WTC11 (cell line): ENCODE measurements at regions not wholly inside any gene's neighbourhood (a gene's known extent, or its start where the extent isn't known, plus 50 kb on each side); places are given as distances from the start of the nearest gene placed in this dataset.

Source experiments
- ATAC-seq: fragments of 200-7000 bp; cut with Tn5 transposase; 2 replicates; pipeline ENCODE4 v1.10.0; 2021; ENCODE audit warnings: mild to moderate bottlenecking, moderate library complexity
- CTCF ChIA-PET: fragments of 300-600 bp; sonication (Branson Sonifier 250); formaldehyde crosslinking; loops from one replicate; lab custom pipeline; 2021; ENCODE audit warnings: antibody characterized with exemption; lab: Charles Lee
- POLR2A ChIA-PET: fragments of 350-600 bp; sonication (Branson Sonifier 250); formaldehyde crosslinking; loops from one replicate; lab custom pipeline; 2021; ENCODE audit warnings: antibody characterized with exemption; lab: Charles Lee
- DNase-seq: peaks from one replicate; pipeline ENCODE4 v3.0.0; 2021; ENCODE audit warnings: low spot score
- H3K27ac Mint-ChIP-seq: 2 replicates; pipeline ENCODE4 v1.8.0; 2021; ENCODE audit warnings: mixed read lengths
- H3K27me3 Mint-ChIP-seq: 2 replicates; pipeline ENCODE4 v1.8.0; 2021; ENCODE audit warnings: low read depth, mild to moderate bottlenecking, moderate library complexity, mixed read lengths
- H3K36me3 Mint-ChIP-seq: 2 replicates; pipeline ENCODE4 v1.8.0; 2021; ENCODE audit warnings: mixed read lengths
- H3K4me1 Mint-ChIP-seq: 2 replicates; pipeline ENCODE4 v1.8.0; 2022; ENCODE audit warnings: mixed read lengths
- H3K4me3 Mint-ChIP-seq: 2 replicates; pipeline ENCODE4 v1.8.0; 2021; ENCODE audit warnings: mild to moderate bottlenecking, moderate library complexity, mixed read lengths
- H3K9me3 Mint-ChIP-seq: 2 replicates; pipeline ENCODE4 v1.8.0; 2021; ENCODE audit warnings: mixed read lengths
- CREM ChIP-seq: sonication (generic); formaldehyde crosslinking; IDR thresholded peaks from 2 replicates; pipeline ENCODE4 v1.8.1; 2022; ENCODE audit warnings: mild to moderate bottlenecking, missing genetic modification reagents, moderate library complexity
- EMX1 ChIP-seq: fragments of 250-450 bp; sonication (Bioruptor Pico); IDR thresholded peaks from 2 replicates; pipeline ENCODE4 v1.8.0; 2021; ENCODE audit warnings: mild to moderate bottlenecking
- NFE2L1 ChIP-seq: sonication (generic); formaldehyde crosslinking; IDR thresholded peaks from 2 replicates; pipeline ENCODE4 v1.8.1; 2023; ENCODE audit warnings: missing genetic modification reagents
- PRRX2 ChIP-seq: fragments of 250-450 bp; sonication (Bioruptor Pico); IDR thresholded peaks from 2 replicates; pipeline ENCODE4 v1.8.0; 2021; ENCODE audit warnings: mild to moderate bottlenecking
- SMAD3 ChIP-seq: sonication (generic); formaldehyde crosslinking; IDR thresholded peaks from 2 replicates; pipeline ENCODE4 v1.8.0; 2022; ENCODE audit warnings: missing genetic modification reagents, mild to moderate bottlenecking, borderline replicate concordance
- TCF7 ChIP-seq: sonication (generic); formaldehyde crosslinking; IDR thresholded peaks from 2 replicates; pipeline ENCODE4 v1.8.0; 2022; ENCODE audit warnings: mild to moderate bottlenecking, low read depth, missing genetic modification reagents, moderate library complexity
- TF ChIP-seq, protein P1 (sequence below): sonication (generic); formaldehyde crosslinking; IDR thresholded peaks from 2 replicates; pipeline ENCODE4 v1.8.0; 2022; ENCODE audit warnings: mild to moderate bottlenecking, missing genetic modification reagents
- TF ChIP-seq, protein P2 (sequence below): sonication (generic); formaldehyde crosslinking; IDR thresholded peaks from 2 replicates; pipeline ENCODE4 v1.8.0; 2023; ENCODE audit warnings: missing genetic modification reagents
- TF ChIP-seq, protein P3 (sequence below): sonication (generic); formaldehyde crosslinking; IDR thresholded peaks from 2 replicates; pipeline ENCODE4 v1.8.1; 2023; ENCODE audit warnings: mild to moderate bottlenecking, missing genetic modification reagents, borderline replicate concordance
- TF ChIP-seq, protein P4 (sequence below): fragments of 250-450 bp; sonication (Bioruptor Pico); conservative IDR thresholded peaks from 2 replicates; pipeline ENCODE4 v1.9.0; 2021; ENCODE audit warnings: mild to moderate bottlenecking
- TF ChIP-seq, protein P5 (sequence below): sonication (generic); formaldehyde crosslinking; IDR thresholded peaks from 2 replicates; pipeline ENCODE4 v1.8.1; 2022; ENCODE audit warnings: low read depth, mild to moderate bottlenecking, moderate library complexity, missing genetic modification reagents, borderline replicate concordance
- TF ChIP-seq, protein P6 (sequence below): sonication (generic); formaldehyde crosslinking; conservative IDR thresholded peaks from 2 replicates; pipeline ENCODE4 v1.8.1; 2022; ENCODE audit warnings: mild to moderate bottlenecking, missing genetic modification reagents
- TF ChIP-seq, protein P7 (sequence below): sonication (generic); formaldehyde crosslinking; IDR thresholded peaks from 2 replicates; pipeline ENCODE4 v1.8.1; 2022; ENCODE audit warnings: low read depth, missing genetic modification reagents, borderline replicate concordance

DNA sequence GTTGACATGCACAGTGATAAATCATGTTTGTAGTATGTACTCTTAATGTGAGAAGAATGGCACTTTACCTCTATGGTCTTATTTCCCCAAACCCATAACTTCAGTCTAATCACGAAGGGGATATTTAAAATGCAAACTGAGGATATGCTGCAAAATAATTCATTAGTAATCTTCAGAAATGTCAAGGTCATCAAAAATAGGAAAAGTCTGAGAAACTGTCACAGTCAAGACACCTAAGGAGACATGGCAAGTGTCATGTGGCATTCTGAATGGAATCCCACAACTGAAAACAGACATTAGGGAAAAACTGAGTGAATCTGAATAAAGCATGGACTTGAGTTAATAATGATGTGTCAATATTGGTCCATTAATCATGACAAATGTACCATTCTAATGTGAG lies 605.5 kb upstream of the ANKRD30A start (continued):
- TF ChIP-seq NFE2L1 (CRISPR knock-in tag) = no peak
- TF ChIP-seq PRRX2 (CRISPR knock-in tag) = no peak
- TF ChIP-seq, protein P1, sequence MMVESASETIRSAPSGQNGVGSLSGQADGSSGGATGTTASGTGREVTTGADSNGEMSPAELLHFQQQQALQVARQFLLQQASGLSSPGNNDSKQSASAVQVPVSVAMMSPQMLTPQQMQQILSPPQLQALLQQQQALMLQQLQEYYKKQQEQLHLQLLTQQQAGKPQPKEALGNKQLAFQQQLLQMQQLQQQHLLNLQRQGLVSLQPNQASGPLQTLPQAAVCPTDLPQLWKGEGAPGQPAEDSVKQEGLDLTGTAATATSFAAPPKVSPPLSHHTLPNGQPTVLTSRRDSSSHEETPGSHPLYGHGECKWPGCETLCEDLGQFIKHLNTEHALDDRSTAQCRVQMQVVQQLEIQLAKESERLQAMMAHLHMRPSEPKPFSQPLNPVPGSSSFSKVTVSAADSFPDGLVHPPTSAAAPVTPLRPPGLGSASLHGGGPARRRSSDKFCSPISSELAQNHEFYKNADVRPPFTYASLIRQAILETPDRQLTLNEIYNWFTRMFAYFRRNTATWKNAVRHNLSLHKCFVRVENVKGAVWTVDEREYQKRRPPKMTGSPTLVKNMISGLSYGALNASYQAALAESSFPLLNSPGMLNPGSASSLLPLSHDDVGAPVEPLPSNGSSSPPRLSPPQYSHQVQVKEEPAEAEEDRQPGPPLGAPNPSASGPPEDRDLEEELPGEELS (CRISPR knock-in tag) = no peak

DNA sequence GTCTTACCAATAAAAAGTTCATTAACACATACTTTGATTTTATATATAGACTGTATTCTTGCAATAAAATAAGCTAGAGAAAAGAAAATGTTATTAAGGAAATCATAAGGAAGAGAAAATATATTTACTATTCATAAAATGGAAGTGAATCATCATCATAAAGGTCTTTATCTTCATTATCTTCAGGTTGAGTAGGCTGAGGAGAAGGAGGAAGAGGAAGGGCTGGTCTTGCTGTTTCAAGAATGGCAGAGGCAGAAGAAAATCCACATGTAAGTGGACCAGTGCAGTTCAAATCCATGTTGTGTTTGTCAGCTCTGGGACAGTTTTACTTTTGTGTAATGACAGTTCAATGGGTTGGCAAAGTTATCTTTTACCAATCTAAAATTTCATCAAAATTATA lies 609.1 kb upstream of the ANKRD30A start:
- ATAC-seq = no peak
- Mint-ChIP-seq H3K4me3 (no peak overlapping the region), H3K36me3 (peaks cover 9% of the 10 kb centered on the region), H3K9me3 (peaks cover 26% of the 10 kb centered on the region), H3K27ac (no peak overlapping the region), H3K27me3 (no peaks in the 10 kb centered on the region), H3K4me1 (no peaks in the 10 kb centered on the region)
- no peak for DNase-seq
- ChIA-PET POLR2A (no interaction called here), CTCF (no interaction called here)
- TF ChIP-seq, protein P2, sequence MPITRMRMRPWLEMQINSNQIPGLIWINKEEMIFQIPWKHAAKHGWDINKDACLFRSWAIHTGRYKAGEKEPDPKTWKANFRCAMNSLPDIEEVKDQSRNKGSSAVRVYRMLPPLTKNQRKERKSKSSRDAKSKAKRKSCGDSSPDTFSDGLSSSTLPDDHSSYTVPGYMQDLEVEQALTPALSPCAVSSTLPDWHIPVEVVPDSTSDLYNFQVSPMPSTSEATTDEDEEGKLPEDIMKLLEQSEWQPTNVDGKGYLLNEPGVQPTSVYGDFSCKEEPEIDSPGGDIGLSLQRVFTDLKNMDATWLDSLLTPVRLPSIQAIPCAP (CRISPR knock-in tag) = no peak
- TF ChIP-seq, protein P3, sequence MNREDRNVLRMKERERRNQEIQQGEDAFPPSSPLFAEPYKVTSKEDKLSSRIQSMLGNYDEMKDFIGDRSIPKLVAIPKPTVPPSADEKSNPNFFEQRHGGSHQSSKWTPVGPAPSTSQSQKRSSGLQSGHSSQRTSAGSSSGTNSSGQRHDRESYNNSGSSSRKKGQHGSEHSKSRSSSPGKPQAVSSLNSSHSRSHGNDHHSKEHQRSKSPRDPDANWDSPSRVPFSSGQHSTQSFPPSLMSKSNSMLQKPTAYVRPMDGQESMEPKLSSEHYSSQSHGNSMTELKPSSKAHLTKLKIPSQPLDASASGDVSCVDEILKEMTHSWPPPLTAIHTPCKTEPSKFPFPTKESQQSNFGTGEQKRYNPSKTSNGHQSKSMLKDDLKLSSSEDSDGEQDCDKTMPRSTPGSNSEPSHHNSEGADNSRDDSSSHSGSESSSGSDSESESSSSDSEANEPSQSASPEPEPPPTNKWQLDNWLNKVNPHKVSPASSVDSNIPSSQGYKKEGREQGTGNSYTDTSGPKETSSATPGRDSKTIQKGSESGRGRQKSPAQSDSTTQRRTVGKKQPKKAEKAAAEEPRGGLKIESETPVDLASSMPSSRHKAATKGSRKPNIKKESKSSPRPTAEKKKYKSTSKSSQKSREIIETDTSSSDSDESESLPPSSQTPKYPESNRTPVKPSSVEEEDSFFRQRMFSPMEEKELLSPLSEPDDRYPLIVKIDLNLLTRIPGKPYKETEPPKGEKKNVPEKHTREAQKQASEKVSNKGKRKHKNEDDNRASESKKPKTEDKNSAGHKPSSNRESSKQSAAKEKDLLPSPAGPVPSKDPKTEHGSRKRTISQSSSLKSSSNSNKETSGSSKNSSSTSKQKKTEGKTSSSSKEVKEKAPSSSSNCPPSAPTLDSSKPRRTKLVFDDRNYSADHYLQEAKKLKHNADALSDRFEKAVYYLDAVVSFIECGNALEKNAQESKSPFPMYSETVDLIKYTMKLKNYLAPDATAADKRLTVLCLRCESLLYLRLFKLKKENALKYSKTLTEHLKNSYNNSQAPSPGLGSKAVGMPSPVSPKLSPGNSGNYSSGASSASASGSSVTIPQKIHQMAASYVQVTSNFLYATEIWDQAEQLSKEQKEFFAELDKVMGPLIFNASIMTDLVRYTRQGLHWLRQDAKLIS (CRISPR knock-in tag) = no peak
- no peak for TF ChIP-seq CREM (CRISPR knock-in tag)
- TF ChIP-seq, protein P4, sequence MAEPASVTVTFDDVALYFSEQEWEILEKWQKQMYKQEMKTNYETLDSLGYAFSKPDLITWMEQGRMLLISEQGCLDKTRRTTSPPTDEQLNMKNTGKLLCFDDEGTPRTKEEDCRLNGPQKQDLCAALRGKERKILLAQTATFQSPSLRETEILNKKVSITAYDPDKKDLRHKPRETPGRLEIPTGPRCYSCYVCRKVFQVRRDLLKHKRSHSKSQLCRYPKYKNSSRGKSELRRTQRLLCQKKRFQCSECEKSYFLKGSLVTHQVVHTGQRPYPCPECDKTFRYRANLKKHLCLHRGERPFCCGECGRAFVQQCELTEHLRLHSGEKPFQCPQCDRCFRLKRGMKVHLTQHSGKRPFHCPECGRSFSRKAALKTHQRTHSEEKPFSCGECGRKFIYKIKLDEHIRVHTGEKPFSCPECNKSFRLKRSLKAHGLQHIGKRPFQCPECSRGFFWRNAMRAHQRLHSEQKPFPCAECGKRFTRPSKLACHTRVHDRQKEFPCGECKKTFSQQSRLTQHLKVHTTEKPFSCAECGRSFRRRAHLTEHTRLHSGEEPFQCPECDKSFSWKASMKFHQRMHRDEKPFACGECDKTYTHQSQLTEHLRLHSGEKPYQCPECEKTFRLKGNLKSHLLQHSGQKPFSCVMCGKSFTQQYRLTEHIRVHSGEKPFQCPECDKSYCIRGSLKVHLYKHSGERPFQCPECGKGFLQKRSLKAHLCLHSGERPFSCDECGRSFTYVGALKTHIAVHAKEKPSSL = no peak
- TF ChIP-seq, protein P5, sequence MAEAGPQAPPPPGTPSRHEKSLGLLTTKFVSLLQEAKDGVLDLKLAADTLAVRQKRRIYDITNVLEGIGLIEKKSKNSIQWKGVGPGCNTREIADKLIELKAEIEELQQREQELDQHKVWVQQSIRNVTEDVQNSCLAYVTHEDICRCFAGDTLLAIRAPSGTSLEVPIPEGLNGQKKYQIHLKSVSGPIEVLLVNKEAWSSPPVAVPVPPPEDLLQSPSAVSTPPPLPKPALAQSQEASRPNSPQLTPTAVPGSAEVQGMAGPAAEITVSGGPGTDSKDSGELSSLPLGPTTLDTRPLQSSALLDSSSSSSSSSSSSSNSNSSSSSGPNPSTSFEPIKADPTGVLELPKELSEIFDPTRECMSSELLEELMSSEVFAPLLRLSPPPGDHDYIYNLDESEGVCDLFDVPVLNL (CRISPR knock-in tag) = no peak
- no peak for TF ChIP-seq EMX1 (CRISPR knock-in tag)
- no peak for TF ChIP-seq TCF7 (CRISPR knock-in tag)
- TF ChIP-seq, protein P6, sequence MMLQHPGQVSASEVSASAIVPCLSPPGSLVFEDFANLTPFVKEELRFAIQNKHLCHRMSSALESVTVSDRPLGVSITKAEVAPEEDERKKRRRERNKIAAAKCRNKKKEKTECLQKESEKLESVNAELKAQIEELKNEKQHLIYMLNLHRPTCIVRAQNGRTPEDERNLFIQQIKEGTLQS (CRISPR knock-in tag) = no peak
- TF ChIP-seq, protein P7, sequence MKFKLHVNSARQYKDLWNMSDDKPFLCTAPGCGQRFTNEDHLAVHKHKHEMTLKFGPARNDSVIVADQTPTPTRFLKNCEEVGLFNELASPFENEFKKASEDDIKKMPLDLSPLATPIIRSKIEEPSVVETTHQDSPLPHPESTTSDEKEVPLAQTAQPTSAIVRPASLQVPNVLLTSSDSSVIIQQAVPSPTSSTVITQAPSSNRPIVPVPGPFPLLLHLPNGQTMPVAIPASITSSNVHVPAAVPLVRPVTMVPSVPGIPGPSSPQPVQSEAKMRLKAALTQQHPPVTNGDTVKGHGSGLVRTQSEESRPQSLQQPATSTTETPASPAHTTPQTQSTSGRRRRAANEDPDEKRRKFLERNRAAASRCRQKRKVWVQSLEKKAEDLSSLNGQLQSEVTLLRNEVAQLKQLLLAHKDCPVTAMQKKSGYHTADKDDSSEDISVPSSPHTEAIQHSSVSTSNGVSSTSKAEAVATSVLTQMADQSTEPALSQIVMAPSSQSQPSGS = no peak
- TF ChIP-seq SMAD3 (CRISPR knock-in tag) = no peak
